ENCODE measurements at regions not wholly inside any gene's neighbourhood (a gene's known extent, or its start where the extent isn't known, plus 50 kb on each side); places are given as distances from the start of the nearest gene placed in this dataset.
"Not testable (repeated sequence)": the region's sequence is repeated elsewhere in the genome, so short reads cannot be mapped to it uniquely, and the experiment has no call there.

DNA sequence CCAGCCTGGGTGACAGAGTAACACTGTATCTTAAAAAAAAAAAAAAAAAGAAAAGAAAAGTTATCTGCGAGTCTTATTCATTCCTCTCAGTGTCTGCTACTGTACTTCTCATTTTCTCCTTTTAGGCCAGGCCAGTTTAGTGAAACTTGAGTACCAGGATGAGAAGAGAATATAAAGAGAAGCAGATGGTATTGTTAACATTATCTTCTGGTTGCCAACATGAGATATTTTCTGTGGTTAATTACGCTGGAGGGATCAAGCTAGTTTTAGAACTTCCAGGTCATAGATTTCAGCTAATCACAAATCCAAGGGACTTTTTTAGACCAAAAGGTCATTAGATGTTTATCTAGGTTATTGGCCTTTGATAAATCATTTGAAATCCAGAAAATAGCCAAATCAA is 252.6 kb upstream of the SMIM30 start:
- Histone ChIP-seq H3K9me3 (replicated peaks in 1 of 11) (no peaks in the 10 kb centered on the region), H3K4me1 (no peaks in the 10 kb centered on the region), H3K27ac (no peak overlapping the region), H3K36me3 (no peaks in the 10 kb centered on the region), H3K4me2 (no peak overlapping the region), H3K9ac (no peak overlapping the region), H4K20me1 (no peaks in the 10 kb centered on the region), H3K27me3 (no peaks in the 10 kb centered on the region), H3K4me3 (no peak overlapping the region)
- no peak for TF ChIP-seq Cebpa-rat (IDR thresholded peaks at IDR 0.05)

- no peak overlapping the region for H3K27ac ChIP-seq
- H3K27me3 ChIP-seq, result no peaks in the 10 kb centered on the region
- no peaks in the 10 kb centered on the region for H4K20me1 ChIP-seq
- no peak overlapping the region for H3K4me2 ChIP-seq
- TF ChIP-seq Cebpa-rat (IDR thresholded peaks at IDR 0.05), result no peak
- H3K4me1 ChIP-seq, result 0 out of 20 replicates have a peak, but pooled peaks cover 0 to 3% (median 0%) of the 10 kb centered on the region in 10 experiments
- no peaks in the 10 kb centered on the region for H3K9me3 ChIP-seq (replicated peaks in 1 of 11)
- no peak overlapping the region for H3K4me3 ChIP-seq
- H3K36me3 ChIP-seq, result no peaks in the 10 kb centered on the region
- H3K9ac ChIP-seq, result no peak overlapping the region
Observed at GRCh38 chr7:113368256-113368655, 249.9 kb upstream of the SMIM30 start.

DNA sequence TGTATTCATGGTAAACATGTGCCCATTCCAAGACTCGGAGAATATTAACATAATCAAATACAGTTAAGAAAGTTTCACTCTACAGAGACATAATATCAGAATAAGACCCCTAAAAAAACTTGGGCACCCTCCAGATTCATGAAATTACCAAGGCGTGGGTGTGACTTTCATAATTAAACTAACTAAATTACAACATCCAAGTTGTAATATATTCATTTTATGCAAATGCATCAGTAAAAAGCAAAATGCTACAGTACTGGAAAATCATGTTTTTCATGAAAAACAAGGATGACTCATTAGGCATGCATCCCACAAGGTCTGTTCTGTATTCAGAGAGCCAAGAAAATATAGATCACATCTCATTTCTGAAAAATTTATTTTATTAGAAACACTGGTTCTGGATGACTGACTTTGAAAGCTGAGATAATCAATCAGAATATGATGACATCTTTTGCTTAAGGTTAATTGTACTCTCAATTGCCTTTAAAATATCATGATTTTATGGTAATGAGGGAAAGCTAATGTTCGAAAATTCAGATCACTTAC is 248.8 kb upstream of the SMIM30 start:
- H3K4me1 ChIP-seq, result 0 out of 20 replicates have a peak, but pooled peaks cover 0 to 3% (median 0%) of the 10 kb centered on the region in 10 experiments
- no peak overlapping the region for H3K4me2 ChIP-seq
- no peaks in the 10 kb centered on the region for H4K20me1 ChIP-seq
- no peak overlapping the region for H3K9ac ChIP-seq
- no peak for TF ChIP-seq Cebpa-rat (IDR thresholded peaks at IDR 0.05)
- H3K27me3 ChIP-seq, result no peaks in the 10 kb centered on the region
- no peaks in the 10 kb centered on the region for H3K36me3 ChIP-seq
- no peak overlapping the region for H3K27ac ChIP-seq
- H3K9me3 ChIP-seq (replicated peaks in 1 of 11), result no peaks in the 10 kb centered on the region
- H3K4me3 ChIP-seq, result no peak overlapping the region

GRCh38 chr7:113366122-113366521 is 247.8 kb upstream of the SMIM30 start:
- Histone ChIP-seq H3K9ac (no peak overlapping the region), H3K27ac (no peak overlapping the region), H3K4me3 (no peak overlapping the region), H3K4me1 (0 out of 20 replicates have a peak, but pooled peaks cover 0 to 3% (median 0%) of the 10 kb centered on the region in 10 experiments), H3K4me2 (no peak overlapping the region), H3K36me3 (no peaks in the 10 kb centered on the region), H4K20me1 (no peaks in the 10 kb centered on the region), H3K27me3 (no peaks in the 10 kb centered on the region), H3K9me3 (replicated peaks in 1 of 11) (no peaks in the 10 kb centered on the region)
- no peak for TF ChIP-seq Cebpa-rat (IDR thresholded peaks at IDR 0.05)

DNA sequence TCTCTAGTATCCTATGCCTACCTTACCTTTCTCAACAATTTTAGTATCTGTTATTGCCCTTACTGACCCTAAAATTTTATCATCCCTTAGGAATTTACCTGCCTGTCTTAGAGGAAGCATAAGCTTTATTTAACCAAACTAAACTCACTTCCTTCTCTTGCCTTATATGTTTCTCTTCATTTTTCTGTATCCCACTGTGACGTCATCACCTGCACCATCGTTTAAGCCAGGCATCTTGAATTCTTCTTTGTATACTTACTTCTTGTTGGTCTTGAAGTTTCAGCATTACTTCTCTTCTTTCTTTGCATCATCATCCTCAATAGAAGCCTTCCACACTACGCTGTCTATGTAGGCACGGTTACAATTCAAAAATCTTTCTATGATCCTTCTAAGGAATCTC is 231.0 kb upstream of the SMIM30 start:
- Histone ChIP-seq H3K27ac (no peak overlapping the region), H3K4me3 (no peak overlapping the region), H4K20me1 (no peaks in the 10 kb centered on the region), H3K4me2 (no peak overlapping the region), H3K4me1 (no peaks in the 10 kb centered on the region), H3K36me3 (no peaks in the 10 kb centered on the region), H3K27me3 (no peaks in the 10 kb centered on the region), H3K9me3 (replicated peaks in 1 of 11) (no peaks in the 10 kb centered on the region), H3K9ac (no peak overlapping the region)
- TF ChIP-seq Cebpa-rat (IDR thresholded peaks at IDR 0.05), result no peak

GRCh38 chr7:113339661-113340060 is 221.3 kb upstream of the SMIM30 start:
- no peak overlapping the region for H3K4me3 ChIP-seq
- no peaks in the 10 kb centered on the region for H3K9me3 ChIP-seq (replicated peaks in 1 of 11)
- no peak overlapping the region for H3K9ac ChIP-seq
- no peaks in the 10 kb centered on the region for H3K36me3 ChIP-seq
- no peaks in the 10 kb centered on the region for H3K4me1 ChIP-seq
- no peaks in the 10 kb centered on the region for H4K20me1 ChIP-seq
- no peak for TF ChIP-seq Cebpa-rat (IDR thresholded peaks at IDR 0.05)
- H3K27me3 ChIP-seq, result no peaks in the 10 kb centered on the region
- H3K4me2 ChIP-seq, result no peak overlapping the region
- H3K27ac ChIP-seq, result no peak overlapping the region

- Histone ChIP-seq H3K9me3 (replicated peaks in 1 of 11) (no peaks in the 10 kb centered on the region), H3K9ac (no peak overlapping the region), H3K4me2 (no peak overlapping the region), H3K4me3 (no peak overlapping the region), H3K27me3 (no peaks in the 10 kb centered on the region), H3K36me3 (no peaks in the 10 kb centered on the region), H3K27ac (no peak overlapping the region), H4K20me1 (no peaks in the 10 kb centered on the region), H3K4me1 (no peaks in the 10 kb centered on the region)
- TF ChIP-seq Cebpa-rat (IDR thresholded peaks at IDR 0.05), result no peak
Observed at GRCh38 chr7:113338071-113338696, 219.8 kb upstream of the SMIM30 start.

- H3K27ac ChIP-seq; H4K20me1 ChIP-seq; H3K4me3 ChIP-seq; H3K27me3 ChIP-seq; H3K9ac ChIP-seq; H3K36me3 ChIP-seq; H3K4me1 ChIP-seq; H3K9me3 ChIP-seq (replicated peaks in 1 of 11); H3K4me2 ChIP-seq: not testable (repeated sequence)
Observed at GRCh38 chr7:113336838-113337237, 218.5 kb upstream of the SMIM30 start.

DNA sequence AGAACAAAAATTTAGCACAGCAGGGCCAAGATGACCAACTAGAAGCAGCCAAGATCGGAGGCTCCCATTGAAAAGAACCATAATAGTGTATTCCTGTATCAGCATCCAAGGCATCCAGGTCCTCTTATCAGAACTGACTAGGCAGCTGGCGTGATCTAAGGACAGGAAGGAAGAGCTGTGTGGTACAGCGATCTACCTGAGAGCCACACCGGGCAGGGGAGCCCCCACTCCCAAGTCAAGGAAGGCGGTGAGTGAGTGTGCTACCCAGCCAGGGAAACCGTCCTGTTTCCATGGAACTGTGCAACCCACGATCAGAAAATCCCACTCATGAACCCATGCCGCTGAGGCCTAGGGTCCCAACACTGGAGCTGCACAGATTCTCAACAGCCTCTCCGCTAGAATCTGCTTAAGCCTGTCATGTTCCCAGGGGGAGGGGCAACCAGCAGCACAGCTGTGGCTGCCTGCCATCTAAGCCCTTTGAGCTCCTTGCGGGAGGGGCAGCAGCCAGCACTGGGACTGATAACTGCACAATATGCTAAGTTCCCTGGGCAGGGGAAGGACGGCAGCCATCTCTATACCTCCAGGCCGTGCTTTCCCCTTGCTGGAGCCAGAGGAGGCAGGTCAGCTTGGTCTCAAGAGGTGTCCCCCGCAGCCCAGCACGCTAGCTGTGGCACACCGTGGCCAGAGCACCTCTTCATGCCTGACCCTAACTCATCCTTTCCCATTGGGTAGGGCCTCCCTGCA is 213.0 kb upstream of the SMIM30 start:
- no peaks in the 10 kb centered on the region for H3K4me1 ChIP-seq
- H4K20me1 ChIP-seq, result no peaks in the 10 kb centered on the region
- no peak overlapping the region for H3K27ac ChIP-seq
- H3K9ac ChIP-seq, result no peak overlapping the region
- no peak overlapping the region for H3K4me2 ChIP-seq
- no peak for TF ChIP-seq Cebpa-rat (IDR thresholded peaks at IDR 0.05)
- no peaks in the 10 kb centered on the region; a peak in 1 of 22 replicates for H3K9me3 ChIP-seq (replicated peaks in 1 of 11)
- H3K36me3 ChIP-seq, result no peaks in the 10 kb centered on the region
- H3K27me3 ChIP-seq, result no peaks in the 10 kb centered on the region
- H3K4me3 ChIP-seq, result no peak overlapping the region

DNA sequence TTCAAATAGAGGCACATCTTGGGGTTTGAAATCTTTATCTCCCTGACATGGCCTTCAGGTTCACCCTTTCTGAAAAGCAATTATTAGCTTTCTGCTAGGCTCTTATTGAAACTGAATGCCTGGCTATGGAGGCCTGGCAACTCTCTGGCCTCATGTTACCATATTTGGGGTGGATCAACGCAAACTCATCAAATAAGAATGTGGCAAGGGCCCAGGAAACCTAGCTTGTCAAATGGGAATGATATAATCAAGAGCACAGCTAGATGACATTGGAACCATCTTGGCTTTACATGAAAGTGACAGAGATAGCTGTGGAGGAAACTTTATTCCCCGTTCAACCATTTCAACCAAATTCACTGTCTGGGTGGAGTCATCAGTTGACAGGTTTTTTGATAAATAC is 202.8 kb upstream of the SMIM30 start:
- H3K9me3 ChIP-seq (replicated peaks in 1 of 11), result no peaks in the 10 kb centered on the region
- H3K27me3 ChIP-seq, result no peaks in the 10 kb centered on the region
- H4K20me1 ChIP-seq, result no peaks in the 10 kb centered on the region
- no peak for TF ChIP-seq Cebpa-rat (IDR thresholded peaks at IDR 0.05)
- H3K4me3 ChIP-seq, result no peak overlapping the region
- no peaks in the 10 kb centered on the region for H3K36me3 ChIP-seq
- H3K27ac ChIP-seq, result no peak overlapping the region
- H3K4me1 ChIP-seq, result no peaks in the 10 kb centered on the region
- H3K9ac ChIP-seq, result no peak overlapping the region
- no peak overlapping the region for H3K4me2 ChIP-seq
